NCI-H2171 treated with DMSO at 0.1 percent for 48 hours (cell line): ENCODE measurements at regions not wholly inside any gene's neighbourhood (a gene's known extent, or its start where the extent isn't known, plus 50 kb on each side); places are given as distances from the start of the nearest gene placed in this dataset.

Experiments
- DNase-seq: peaks from one replicate; lab custom pipeline; 2025; lab: John Stamatoyannopoulos, UW

- no peak for DNase-seq
These were observed 1151.9 kb downstream of the BRD1 start for GRCh38 chr22:48675830-48676145.

GRCh38 chr22:48675141-48675829 lies 1152.4 kb downstream of the BRD1 start:
- DNase-seq: no peak

DNA sequence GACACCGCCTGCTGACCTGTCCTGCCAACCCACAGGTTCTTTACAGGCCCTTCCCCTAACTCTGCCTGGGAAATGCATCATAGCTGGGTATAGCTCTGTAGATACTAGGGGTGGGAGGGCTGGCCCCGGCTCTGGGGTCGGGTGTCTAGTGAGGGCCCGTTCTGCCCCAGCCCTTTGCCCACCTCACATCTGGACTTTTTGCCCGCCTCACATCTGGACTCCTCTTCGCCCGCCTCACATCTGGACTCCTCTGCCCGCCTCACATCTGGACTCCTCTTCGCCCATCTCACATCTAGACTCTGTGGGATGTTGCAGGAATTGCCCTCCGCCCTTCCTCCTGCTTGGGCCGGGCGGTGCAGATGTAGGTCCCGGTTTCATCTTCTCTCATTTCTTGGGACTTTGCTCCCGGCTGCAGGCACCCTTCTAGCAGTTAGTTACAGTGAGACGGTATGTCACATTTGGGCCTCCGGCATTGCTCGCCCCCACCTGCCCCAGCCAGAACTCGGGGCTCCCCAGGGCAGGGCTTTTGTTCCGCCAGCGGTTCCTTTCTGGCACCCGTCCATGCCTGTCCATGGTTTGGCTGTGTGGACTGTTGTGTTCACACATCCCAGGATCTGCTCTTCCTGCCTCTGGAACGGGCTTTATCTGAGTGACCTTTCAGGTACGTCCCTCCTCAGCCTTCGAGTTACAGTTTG lies 1153.7 kb downstream of the BRD1 start:
- no peak for DNase-seq

GRCh38 chr22:48672387-48672786 lies 1155.3 kb downstream of the BRD1 start:
- DNase-seq: no peak

GRCh38 chr22:48670731-48671130 lies 1156.9 kb downstream of the BRD1 start:
- DNase-seq: no peak

GRCh38 chr22:48669986-48670716 lies 1157.5 kb downstream of the BRD1 start:
- no peak for DNase-seq

- DNase-seq: no peak
These were observed 1158.4 kb downstream of the BRD1 start for GRCh38 chr22:48669226-48669625.

DNA sequence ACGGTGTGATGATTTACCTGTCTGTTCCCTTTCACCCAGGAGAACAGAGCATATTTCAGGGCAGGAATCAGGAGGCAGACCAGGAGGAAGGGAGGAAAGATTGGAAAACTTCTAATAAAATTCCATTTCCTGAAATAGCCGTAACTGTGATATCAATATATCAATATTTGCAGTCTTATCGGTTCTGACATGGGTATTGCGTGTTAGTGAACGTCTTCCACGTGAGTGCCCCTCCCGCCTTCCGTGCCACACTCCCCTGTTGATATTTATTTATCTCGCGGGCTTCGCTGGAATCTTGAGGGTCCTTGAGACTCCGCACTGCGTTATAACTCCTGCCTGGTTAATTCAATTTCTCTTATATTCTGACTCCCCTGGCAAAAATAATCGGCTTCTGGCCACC lies 1160.4 kb downstream of the BRD1 start:
- no peak for DNase-seq

DNA sequence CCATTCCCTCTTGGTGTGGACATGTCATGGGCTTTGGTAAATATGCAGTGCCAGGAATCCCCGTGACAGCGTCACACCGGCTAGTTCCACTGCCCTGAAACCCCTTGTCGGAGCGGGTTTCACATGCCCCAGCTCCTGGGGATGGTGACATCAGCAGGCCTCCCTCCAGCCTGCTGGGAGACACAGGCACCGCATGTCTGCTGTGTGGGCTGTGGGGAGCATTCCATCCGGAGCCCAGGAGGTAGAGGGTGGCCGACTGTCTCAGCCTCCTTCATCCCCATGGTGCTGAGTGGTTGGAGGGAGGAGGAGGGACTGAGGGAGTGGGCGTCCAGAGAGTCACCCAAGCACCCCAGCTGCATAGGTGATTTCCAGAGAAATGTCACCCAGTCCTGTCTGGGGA lies 1161.1 kb downstream of the BRD1 start:
- DNase-seq: no peak

DNA sequence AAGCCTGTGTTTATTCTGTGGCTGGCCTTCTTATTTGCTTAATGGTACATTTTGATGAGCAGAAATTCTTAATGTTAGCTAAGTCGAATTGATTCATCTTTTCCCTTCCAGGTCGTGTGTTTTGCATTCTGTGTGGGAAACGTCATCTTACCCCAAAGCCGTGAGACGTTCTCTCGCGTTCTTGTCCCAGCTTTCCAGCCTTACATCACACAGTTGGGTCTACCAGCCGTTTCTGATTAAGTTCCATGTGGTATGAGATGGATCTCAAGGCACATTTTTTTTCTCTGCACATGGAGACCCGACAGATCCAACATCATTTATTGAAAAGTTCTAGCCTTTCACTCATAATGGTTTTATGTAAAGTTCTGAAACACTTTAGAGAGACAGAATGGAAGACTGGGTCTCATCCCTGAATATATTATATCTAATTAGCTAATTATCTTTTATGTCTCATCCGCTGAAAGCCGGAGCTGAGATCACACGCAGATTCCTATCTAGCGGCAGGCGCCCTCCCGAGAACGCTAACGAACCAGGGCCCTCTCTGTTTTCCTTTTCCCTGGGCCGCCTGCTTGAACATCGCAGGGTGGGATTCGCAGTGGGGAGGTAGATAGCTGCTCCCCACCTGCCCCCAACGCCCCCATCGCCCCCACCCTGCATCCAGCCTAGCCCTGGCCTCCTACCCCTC lies 1162.2 kb downstream of the BRD1 start:
- no peak for DNase-seq

DNA sequence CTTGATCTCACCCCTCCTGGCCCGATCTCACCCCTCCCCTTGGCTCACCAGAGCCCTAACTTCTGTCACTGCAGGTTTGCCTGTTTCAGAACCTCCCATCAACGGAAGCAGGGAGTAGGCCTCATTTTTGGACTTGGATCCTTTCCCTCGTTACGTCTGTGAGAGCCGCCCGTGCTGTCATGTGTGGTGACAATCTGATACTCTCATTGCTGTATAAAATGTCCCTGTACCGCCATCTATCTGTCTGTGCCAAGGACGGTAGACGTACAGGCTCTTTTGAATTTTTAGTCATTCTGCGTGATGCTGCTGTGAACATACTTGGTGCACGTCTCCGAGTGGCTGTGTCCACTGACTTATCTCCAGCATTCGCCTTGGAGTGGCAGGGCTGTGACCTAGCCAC lies 1163.1 kb downstream of the BRD1 start:
- no peak for DNase-seq

DNA sequence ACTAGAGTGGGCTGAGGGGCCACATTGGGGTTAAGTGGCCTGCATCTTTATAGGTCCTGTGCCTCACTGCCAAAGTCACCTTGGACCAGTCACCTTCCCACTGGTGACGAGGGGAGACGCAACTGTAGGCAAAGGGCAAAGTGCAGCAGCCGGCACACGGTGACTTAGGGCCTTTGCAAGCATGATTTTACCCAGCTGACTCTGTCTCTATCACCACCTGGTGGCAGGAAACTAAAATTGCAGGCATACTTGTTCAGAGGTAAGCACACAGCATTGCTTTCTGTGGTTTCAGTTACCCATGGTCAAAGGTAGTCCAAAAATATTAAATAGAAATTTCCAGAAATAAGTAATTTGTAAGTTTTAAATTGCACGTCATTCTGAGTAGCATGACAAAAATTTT lies 1164.4 kb downstream of the BRD1 start:
- peak; percentile 27 for DNase-seq

GRCh38 chr22:48662476-48663135 lies 1165.1 kb downstream of the BRD1 start:
- no peak for DNase-seq

DNA sequence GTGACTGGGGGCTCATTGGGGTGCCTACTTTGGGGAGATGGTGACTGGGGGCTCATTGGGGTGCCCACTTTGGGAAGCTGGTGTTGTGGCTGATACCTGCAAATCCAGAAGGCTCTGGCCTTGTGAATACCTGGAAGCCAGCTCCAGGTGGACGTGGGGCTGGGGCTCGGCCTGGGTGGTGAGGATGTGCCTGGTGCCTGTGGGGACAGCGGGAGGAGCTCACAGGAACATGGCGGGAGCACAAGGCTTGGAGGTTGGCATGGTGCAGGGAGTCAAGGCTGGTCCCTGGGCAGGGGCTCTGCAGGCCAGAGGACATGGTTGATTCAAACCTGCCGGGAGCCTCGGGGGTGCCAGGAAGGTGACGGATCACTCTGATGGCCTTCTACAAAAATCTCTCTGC lies 1165.7 kb downstream of the BRD1 start:
- no peak for DNase-seq

GRCh38 chr22:48660790-48661740 lies 1166.6 kb downstream of the BRD1 start:
- DNase-seq: no peak

GRCh38 chr22:48660104-48660789 lies 1167.4 kb downstream of the BRD1 start:
- no peak for DNase-seq

DNA sequence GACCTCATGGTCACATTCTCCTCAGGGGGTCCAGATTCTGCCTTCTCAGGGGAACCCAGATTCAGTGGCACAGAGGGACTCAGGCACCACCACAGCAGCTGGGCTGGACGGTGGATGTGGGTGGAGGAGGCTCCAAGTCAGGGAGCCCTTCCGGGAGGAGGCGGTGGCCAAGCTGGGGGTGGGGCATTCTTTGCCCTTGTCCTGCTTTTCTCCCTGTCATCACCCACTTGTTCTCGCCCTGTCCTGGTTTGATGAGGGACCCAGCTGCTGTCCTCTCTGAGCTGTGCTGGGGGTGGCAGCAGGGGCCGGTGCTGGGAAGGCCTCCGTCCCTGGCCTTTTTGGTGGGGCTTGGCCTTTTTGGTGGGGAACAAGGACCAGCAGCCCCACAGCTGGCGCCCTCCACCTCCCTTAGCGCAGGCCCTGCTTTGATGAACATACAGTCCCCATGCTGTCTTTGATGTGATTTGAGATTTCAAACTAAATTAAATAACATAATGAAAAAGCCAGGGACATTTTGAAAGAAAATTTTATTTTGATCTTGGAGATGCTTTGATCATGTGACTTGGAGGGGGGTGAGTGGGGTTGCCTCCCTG lies 1168.2 kb downstream of the BRD1 start:
- DNase-seq: no peak

GRCh38 chr22:48658871-48659270 lies 1168.8 kb downstream of the BRD1 start:
- DNase-seq: no peak

DNA sequence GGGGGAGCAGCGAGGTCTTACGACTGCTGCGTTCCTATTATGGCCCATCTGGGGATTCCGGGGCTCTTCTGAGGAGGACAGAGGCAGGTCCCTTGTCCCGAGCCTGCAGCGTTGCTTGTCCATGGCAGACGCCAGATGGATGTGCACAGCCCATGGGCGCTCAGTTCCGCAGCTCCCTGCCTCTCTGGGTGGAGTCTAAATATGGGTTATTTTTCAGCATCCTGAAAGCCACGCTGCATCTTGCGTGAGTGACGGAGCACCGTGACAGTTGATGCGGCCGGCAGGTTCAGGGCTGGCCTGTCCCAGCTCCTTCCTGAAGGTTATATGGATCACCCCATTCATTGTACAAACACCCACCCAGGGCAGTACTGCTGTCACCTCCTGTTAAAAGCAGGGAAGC lies 1169.4 kb downstream of the BRD1 start:
- DNase-seq: no peak

GRCh38 chr22:48654492-48654891 lies 1173.2 kb downstream of the BRD1 start:
- no peak for DNase-seq
